IMR-90 (cell line): ENCODE measurements at regions not wholly inside any gene's neighbourhood (a gene's known extent, or its start where the extent isn't known, plus 50 kb on each side); places are given as distances from the start of the nearest gene placed in this dataset.

Experiments used
- ATAC-seq: fragments of 200-7000 bp; cut with Tn5 transposase; 2 replicates; pipeline ENCODE4 v1.9.1; 2020; ENCODE audit warnings: low read depth, mild to moderate bottlenecking, moderate library complexity
- BruUV-seq: library from RNA; stranded (reverse); fragments of 400-500 nt; replicated peaks from 2 replicates; lab custom pipeline; 2021; lab: Mats Ljungman, UMichigan
- CTCF ChIA-PET: fragments of 300-600 bp; formaldehyde crosslinking; extraction: SDS; loops from one replicate; lab custom pipeline; 2021; ENCODE audit warnings: antibody characterized with exemption; lab: Yijun Ruan, JAX
- POLR2A ChIA-PET: fragments of 300-600 bp; sonication (Branson Sonifier 250); formaldehyde crosslinking; loops from one replicate; lab custom pipeline; 2022; ENCODE audit warnings: antibody characterized with exemption; ENCODE audit not compliant: unreplicated experiment; lab: Charles Lee
- DNase-seq: peaks from one replicate; pipeline ENCODE4 v3.0.0; 2013
- H2AFZ ChIP-seq: replicated peaks from 2 replicates; pipeline ENCODE3; 2013; ENCODE audit warnings: low read length, mild to moderate bottlenecking; ENCODE audit not compliant: poor library complexity
- H2AK5ac ChIP-seq: 2 replicates; pipeline ENCODE4 v1.6.1; 2013; ENCODE audit warnings: low read depth, low read length, inconsistent platforms
- H2AK9ac ChIP-seq: replicated peaks from 2 replicates; pipeline ENCODE3; 2013; ENCODE audit warnings: mild to moderate bottlenecking, low read depth, low read length, moderate library complexity; ENCODE audit not compliant: poor library complexity
- H2BK120ac ChIP-seq: 2 replicates; pipeline ENCODE4 v1.6.1; 2013; ENCODE audit warnings: low read depth, low read length, inconsistent platforms
- H2BK15ac ChIP-seq: 3 replicates; pipeline ENCODE4 v1.6.1; 2013; ENCODE audit warnings: low read depth, low read length, inconsistent platforms
- H2BK20ac ChIP-seq: 2 replicates; pipeline ENCODE4 v1.6.1; 2013; ENCODE audit warnings: low read depth, mild to moderate bottlenecking, inconsistent platforms, low read length, moderate library complexity
- H2BK5ac ChIP-seq: 2 replicates; pipeline ENCODE4 v1.6.1; 2013; ENCODE audit warnings: mild to moderate bottlenecking, low read depth, low read length, inconsistent platforms; ENCODE audit not compliant: poor library complexity, severe bottlenecking
- H3K14ac ChIP-seq: replicated peaks from 2 replicates; pipeline ENCODE4 v1.6.1; 2013; ENCODE audit warnings: low read depth, low read length, inconsistent platforms
- H3K18ac ChIP-seq: 2 replicates; pipeline ENCODE4 v1.6.1; 2013; ENCODE audit warnings: low read depth, low read length, control low read depth
- H3K23ac ChIP-seq: 2 replicates; pipeline ENCODE4 v1.6.1; 2013; ENCODE audit warnings: low read depth, low read length, inconsistent platforms
- H3K27ac ChIP-seq: 2 replicates; pipeline ENCODE4 v1.5.1; 2013; ENCODE audit warnings: mild to moderate bottlenecking, control low read depth, low read length; ENCODE audit not compliant: insufficient read depth
- H3K27me3 ChIP-seq: 2 replicates; pipeline ENCODE4 v1.6.1; 2013; ENCODE audit warnings: low read length; ENCODE audit not compliant: control insufficient read depth, insufficient read depth
- H3K36me3 ChIP-seq: 2 replicates; pipeline ENCODE4 v1.6.1; 2013; ENCODE audit warnings: low read length, mixed read lengths; ENCODE audit not compliant: control insufficient read depth, insufficient read depth
- H3K4ac ChIP-seq: 2 replicates; pipeline ENCODE4 v1.6.1; 2013; ENCODE audit warnings: low read depth, low read length, inconsistent platforms
- H3K4me1 ChIP-seq: 2 replicates; pipeline ENCODE4 v1.6.1; 2013; ENCODE audit warnings: low read length, mixed read lengths; ENCODE audit not compliant: control insufficient read depth, insufficient read depth
- H3K4me2 ChIP-seq: 2 replicates; pipeline ENCODE4 v1.6.1; 2013; ENCODE audit warnings: low read depth, mild to moderate bottlenecking, control low read depth, low read length, moderate library complexity
- H3K4me3 ChIP-seq: 2 replicates; pipeline ENCODE4 v1.5.1; 2013; ENCODE audit warnings: low read depth, mild to moderate bottlenecking, control low read depth, low read length, moderate library complexity; ENCODE audit not compliant: insufficient read depth
- H3K56ac ChIP-seq: 2 replicates; pipeline ENCODE4 v1.6.1; 2013; ENCODE audit warnings: low read length, inconsistent platforms; ENCODE audit not compliant: insufficient read depth; ENCODE audit errors: extremely low read depth
- H3K79me1 ChIP-seq, 2 experiments: 2 replicates each; pipeline ENCODE4 v1.6.1; 2013; ENCODE audit warnings: low read length in 2 of 2, inconsistent platforms in 1 of 2, low read depth in 1 of 2
- H3K9ac ChIP-seq: 2 replicates; pipeline ENCODE4 v1.6.1; 2013; ENCODE audit warnings: low read depth, low read length, control low read depth
- H3K9me1 ChIP-seq: 2 replicates; pipeline ENCODE4 v1.6.1; 2013; ENCODE audit warnings: low read length, inconsistent platforms; ENCODE audit not compliant: insufficient read depth
- H3K9me3 ChIP-seq: 2 replicates; pipeline ENCODE4 v1.6.1; 2013; ENCODE audit warnings: low read length; ENCODE audit not compliant: control insufficient read depth, insufficient read depth
- H4K20me1 ChIP-seq: 2 replicates; pipeline ENCODE4 v1.6.1; 2013; ENCODE audit warnings: low read length, inconsistent platforms; ENCODE audit not compliant: insufficient read depth
- H4K5ac ChIP-seq: 2 replicates; pipeline ENCODE4 v1.6.1; 2013; ENCODE audit warnings: mild to moderate bottlenecking, low read depth, low read length, control low read depth
- H4K8ac ChIP-seq, 2 experiments: 2 replicates each; pipeline ENCODE4 v1.6.1; 2013; ENCODE audit warnings: low read depth in 2 of 2, low read length in 2 of 2, control low read depth in 1 of 2, inconsistent platforms in 1 of 2
- H4K91ac ChIP-seq: 2 replicates; pipeline ENCODE4 v1.6.1; 2013; ENCODE audit warnings: low read depth, low read length, inconsistent platforms; ENCODE audit not compliant: insufficient read depth
- FOS ChIP-seq: fragments of 150-350 bp; IDR thresholded peaks from 2 replicates; pipeline ENCODE4 v1.6.1; 2016; ENCODE audit warnings: low read depth, low read length
- MAFK ChIP-seq: IDR thresholded peaks from 2 replicates; pipeline ENCODE4 v1.6.1; 2012; ENCODE audit warnings: low read depth, low read length, improper control_type of control experiment
- MAZ ChIP-seq: IDR thresholded peaks from 2 replicates; pipeline ENCODE4 v1.6.1; 2012; ENCODE audit warnings: low read depth, mild to moderate bottlenecking, low read length, improper control_type of control experiment, moderate library complexity, borderline replicate concordance
- MXI1 ChIP-seq: IDR thresholded peaks from 2 replicates; pipeline ENCODE4 v1.6.1; 2012; ENCODE audit warnings: low read depth, mild to moderate bottlenecking, low read length, moderate library complexity, borderline replicate concordance
- NFE2L2 ChIP-seq: fragments of 150-350 bp; IDR thresholded peaks from 2 replicates; pipeline ENCODE4 v1.6.1; 2016; ENCODE audit warnings: low read depth, mild to moderate bottlenecking, low read length
- POLR2A ChIP-seq: IDR thresholded peaks from 2 replicates; pipeline ENCODE4 v1.6.1; 2012; ENCODE audit warnings: mild to moderate bottlenecking, low read depth, low read length
- RAD21 ChIP-seq: IDR thresholded peaks from 2 replicates; pipeline ENCODE4 v1.6.1; 2012; ENCODE audit warnings: low read length, improper control_type of control experiment
- RCOR1 ChIP-seq: IDR thresholded peaks from 2 replicates; pipeline ENCODE4 v1.6.1; 2012; ENCODE audit warnings: mild to moderate bottlenecking, low read length, improper control_type of control experiment; ENCODE audit not compliant: insufficient replicate concordance
- RFX5 ChIP-seq: IDR thresholded peaks from 2 replicates; pipeline ENCODE4 v1.8.0; 2012; ENCODE audit warnings: low read depth, mild to moderate bottlenecking, low read length, moderate library complexity
- SMC3 ChIP-seq: fragments of 150-350 bp; IDR thresholded peaks from 2 replicates; pipeline ENCODE4 v1.6.1; 2016; ENCODE audit warnings: low read depth, mild to moderate bottlenecking, antibody characterized with exemption, low read length, moderate library complexity
- WGBS, 2 experiments: methylation state at CpG; one replicate each; pipeline versions ENCODE4 v1.1.5 to v1.1.7; 2013; ENCODE audit warnings: missing lambda C conversion rate in 2 of 2; ENCODE audit not compliant: insufficient read length in 1 of 2; ENCODE audit errors: extremely low coverage in 2 of 2; 5-methylcytosine and 5-hydroxymethylcytosine counted together
- dilution Hi-C: fragments of 300-500 bp; cut with HindIII; formaldehyde crosslinking; loops from one replicate; pipeline ENCODE4 v1.14.3; 2018; ENCODE audit warnings: low sequenced_read_pairs; ENCODE audit not compliant: unreplicated experiment
- in situ Hi-C: fragments of 300-500 bp; cut with MboI; formaldehyde crosslinking; loops from 3 replicates; pipeline ENCODE4 v1.14.3; 2019; ENCODE audit warnings: low sequenced_read_pairs, inconsistent platforms, mixed read lengths
- intact Hi-C: fragments of 100-400 bp; cut with micrococcal nuclease; formaldehyde crosslinking; loops from 2 replicates; pipeline ENCODE4 v1.10.0; 2022
- TF ChIP-seq, protein P1 (sequence below): fragments of 150-350 bp; IDR thresholded peaks from 2 replicates; pipeline ENCODE4 v1.6.1; 2016; ENCODE audit warnings: low read depth, mild to moderate bottlenecking, low read length, moderate library complexity, borderline replicate concordance
- TF ChIP-seq, protein P2 (sequence below): conservative IDR thresholded peaks from 2 replicates; pipeline ENCODE4 v1.5.1; 2012; ENCODE audit warnings: mild to moderate bottlenecking, low read depth, low read length, improper control_type of control experiment
- TF ChIP-seq, protein P3 (sequence below): fragments of 150-350 bp; IDR thresholded peaks from 2 replicates; pipeline ENCODE4 v1.6.1; 2017; ENCODE audit warnings: mild to moderate bottlenecking, antibody characterized with exemption, low read length, low read depth

DNA sequence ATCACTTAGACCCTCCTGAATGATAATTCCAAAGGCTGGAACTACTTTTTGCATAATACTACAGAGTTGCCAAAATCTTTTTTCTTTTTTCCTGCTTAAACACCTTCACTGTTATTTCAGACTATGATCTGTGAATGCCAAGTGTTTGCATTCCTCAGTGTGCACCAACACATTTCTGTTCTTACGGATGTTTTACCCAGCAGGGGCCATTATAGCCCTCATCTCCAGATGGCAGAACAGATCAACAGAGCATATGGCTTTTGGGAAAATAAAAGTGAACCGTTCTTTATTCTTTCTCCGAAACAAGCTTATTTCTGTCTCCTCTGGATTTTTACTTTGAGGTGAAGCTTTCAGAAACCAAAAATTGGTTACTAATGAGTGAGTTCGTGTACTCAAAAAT lies 1226.6 kb upstream of the FAM98A start:
- Histone ChIP-seq H2AFZ (no peak overlapping the region), H3K14ac (no peak overlapping the region), H4K5ac (no peak overlapping the region), H2AK9ac (no peak overlapping the region), H4K8ac (no peak overlapping the region), H2BK120ac (no peak overlapping the region), H3K36me3 (no peaks in the 10 kb centered on the region), H3K56ac (no peak overlapping the region), H2BK15ac (no peak overlapping the region), H3K4ac (no peak overlapping the region), H3K4me2 (no peak overlapping the region), H3K4me3 (no peak overlapping the region), H3K9me3 (peaks cover 4% of the 10 kb centered on the region), H4K91ac (no peak overlapping the region), H3K18ac (no peak overlapping the region), H4K20me1 (no peaks in the 10 kb centered on the region), H3K9ac (no peak overlapping the region), H3K27ac (no peak overlapping the region), H2BK5ac (no peak overlapping the region), H2BK20ac (no peak overlapping the region), H3K23ac (no peak overlapping the region), H3K79me1 (no peaks in the 10 kb centered on the region), H2AK5ac (no peak overlapping the region), H3K9me1 (no peaks in the 10 kb centered on the region), H3K27me3 (no peaks in the 10 kb centered on the region), H3K4me1 (no peaks in the 10 kb centered on the region)
- CTCF ChIA-PET: no interaction called here
- TF ChIP-seq MAFK (no peak), POLR2A (no peak), FOS (no peak), SMC3 (no peak), RFX5 (no peak), RAD21 (no peak), MXI1 (no peak), MAZ (no peak), NFE2L2 (no peak), RCOR1 (no peak)
- TF ChIP-seq, protein P1, sequence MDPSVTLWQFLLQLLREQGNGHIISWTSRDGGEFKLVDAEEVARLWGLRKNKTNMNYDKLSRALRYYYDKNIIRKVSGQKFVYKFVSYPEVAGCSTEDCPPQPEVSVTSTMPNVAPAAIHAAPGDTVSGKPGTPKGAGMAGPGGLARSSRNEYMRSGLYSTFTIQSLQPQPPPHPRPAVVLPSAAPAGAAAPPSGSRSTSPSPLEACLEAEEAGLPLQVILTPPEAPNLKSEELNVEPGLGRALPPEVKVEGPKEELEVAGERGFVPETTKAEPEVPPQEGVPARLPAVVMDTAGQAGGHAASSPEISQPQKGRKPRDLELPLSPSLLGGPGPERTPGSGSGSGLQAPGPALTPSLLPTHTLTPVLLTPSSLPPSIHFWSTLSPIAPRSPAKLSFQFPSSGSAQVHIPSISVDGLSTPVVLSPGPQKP: no peak
- TF ChIP-seq, protein P2, sequence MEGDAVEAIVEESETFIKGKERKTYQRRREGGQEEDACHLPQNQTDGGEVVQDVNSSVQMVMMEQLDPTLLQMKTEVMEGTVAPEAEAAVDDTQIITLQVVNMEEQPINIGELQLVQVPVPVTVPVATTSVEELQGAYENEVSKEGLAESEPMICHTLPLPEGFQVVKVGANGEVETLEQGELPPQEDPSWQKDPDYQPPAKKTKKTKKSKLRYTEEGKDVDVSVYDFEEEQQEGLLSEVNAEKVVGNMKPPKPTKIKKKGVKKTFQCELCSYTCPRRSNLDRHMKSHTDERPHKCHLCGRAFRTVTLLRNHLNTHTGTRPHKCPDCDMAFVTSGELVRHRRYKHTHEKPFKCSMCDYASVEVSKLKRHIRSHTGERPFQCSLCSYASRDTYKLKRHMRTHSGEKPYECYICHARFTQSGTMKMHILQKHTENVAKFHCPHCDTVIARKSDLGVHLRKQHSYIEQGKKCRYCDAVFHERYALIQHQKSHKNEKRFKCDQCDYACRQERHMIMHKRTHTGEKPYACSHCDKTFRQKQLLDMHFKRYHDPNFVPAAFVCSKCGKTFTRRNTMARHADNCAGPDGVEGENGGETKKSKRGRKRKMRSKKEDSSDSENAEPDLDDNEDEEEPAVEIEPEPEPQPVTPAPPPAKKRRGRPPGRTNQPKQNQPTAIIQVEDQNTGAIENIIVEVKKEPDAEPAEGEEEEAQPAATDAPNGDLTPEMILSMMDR: no peak
- TF ChIP-seq, protein P3, sequence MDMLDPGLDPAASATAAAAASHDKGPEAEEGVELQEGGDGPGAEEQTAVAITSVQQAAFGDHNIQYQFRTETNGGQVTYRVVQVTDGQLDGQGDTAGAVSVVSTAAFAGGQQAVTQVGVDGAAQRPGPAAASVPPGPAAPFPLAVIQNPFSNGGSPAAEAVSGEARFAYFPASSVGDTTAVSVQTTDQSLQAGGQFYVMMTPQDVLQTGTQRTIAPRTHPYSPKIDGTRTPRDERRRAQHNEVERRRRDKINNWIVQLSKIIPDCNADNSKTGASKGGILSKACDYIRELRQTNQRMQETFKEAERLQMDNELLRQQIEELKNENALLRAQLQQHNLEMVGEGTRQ: no peak
- no CpG with 5 or more reads among the region's 4 CpGs for WGBS, 2 experiments
- no TSS peak for BruUV-seq
- no peak for ATAC-seq
- POLR2A ChIA-PET: no interaction called here
- in situ Hi-C loops (no loop called here), dilution Hi-C loops (no loop called here), intact Hi-C loops (no loop called here)
- DNase-seq: no peak
